ENCODE measurements at regions not wholly inside any gene's neighbourhood (a gene's known extent, or its start where the extent isn't known, plus 50 kb on each side); places are given as distances from the start of the nearest gene placed in this dataset.

DNA sequence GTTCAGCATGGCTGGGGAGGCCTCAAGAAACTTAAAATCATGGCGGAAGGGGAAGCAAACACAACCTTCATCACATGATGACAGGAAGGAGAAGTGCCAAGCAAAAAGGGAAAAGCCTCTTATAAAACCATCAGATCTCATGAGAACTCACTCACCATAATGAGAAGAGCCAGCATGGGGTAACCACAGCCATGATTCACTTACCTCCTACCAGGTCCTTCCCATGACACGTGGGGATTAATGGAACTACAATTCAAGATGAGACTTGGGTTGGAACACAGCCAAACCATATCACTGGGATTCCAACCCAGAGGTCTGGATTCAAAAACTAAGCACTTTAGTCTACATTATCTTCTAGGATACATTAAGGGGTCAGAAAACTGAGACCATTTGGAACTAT, 609.6 kb upstream of the SPANXN1 start:
- Histone ChIP-seq H3K4me1 (no peaks in the 10 kb centered on the region), H3K4me3 (no peak overlapping the region), H3K27me3 (no peaks in the 10 kb centered on the region), H3K9me3 (no peaks in the 10 kb centered on the region), H3K27ac (no peak overlapping the region), H3K36me3 (no peaks in the 10 kb centered on the region)
- no peak for TF ChIP-seq POLR2AphosphoS5 (IDR thresholded peaks at IDR 0.05)
- TF ChIP-seq, protein P1, sequence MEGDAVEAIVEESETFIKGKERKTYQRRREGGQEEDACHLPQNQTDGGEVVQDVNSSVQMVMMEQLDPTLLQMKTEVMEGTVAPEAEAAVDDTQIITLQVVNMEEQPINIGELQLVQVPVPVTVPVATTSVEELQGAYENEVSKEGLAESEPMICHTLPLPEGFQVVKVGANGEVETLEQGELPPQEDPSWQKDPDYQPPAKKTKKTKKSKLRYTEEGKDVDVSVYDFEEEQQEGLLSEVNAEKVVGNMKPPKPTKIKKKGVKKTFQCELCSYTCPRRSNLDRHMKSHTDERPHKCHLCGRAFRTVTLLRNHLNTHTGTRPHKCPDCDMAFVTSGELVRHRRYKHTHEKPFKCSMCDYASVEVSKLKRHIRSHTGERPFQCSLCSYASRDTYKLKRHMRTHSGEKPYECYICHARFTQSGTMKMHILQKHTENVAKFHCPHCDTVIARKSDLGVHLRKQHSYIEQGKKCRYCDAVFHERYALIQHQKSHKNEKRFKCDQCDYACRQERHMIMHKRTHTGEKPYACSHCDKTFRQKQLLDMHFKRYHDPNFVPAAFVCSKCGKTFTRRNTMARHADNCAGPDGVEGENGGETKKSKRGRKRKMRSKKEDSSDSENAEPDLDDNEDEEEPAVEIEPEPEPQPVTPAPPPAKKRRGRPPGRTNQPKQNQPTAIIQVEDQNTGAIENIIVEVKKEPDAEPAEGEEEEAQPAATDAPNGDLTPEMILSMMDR (IDR thresholded peaks at IDR 0.05) = no peak
- TF ChIP-seq EP300 (IDR thresholded peaks at IDR 0.05) = no peak
- TF ChIP-seq POLR2A (IDR thresholded peaks at IDR 0.05) = no peak
- DNase-seq = no peak
- intact Hi-C loops (cut with DNase I; ENCODE audit: low total_unique reads) = no loop called here
- WGBS, 5 donors = 86 to 100% (median 92%) methylated on average over 2 of the region's 2 CpGs

DNA sequence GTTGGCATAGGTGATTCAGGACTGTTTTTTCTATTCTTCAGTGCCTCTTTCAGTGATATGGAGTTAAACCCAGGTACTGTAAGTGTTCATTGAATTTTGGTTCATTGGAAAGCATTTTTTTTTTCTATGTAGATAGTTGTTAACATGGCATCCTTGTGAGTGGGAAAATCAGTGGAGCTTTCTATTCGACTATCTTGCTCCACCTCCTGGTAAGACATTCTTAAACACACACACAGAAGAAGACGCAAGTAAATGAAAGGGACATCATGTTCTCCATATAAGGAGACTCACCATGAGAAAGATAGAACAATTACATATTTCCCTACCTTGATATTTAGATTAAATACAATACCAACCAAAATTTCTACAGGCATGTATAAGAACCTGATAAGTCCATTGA, 598.5 kb upstream of the SPANXN1 start:
- 68 to 87% (median 77%) methylated on average over 2 of the region's 2 CpGs for WGBS, 5 donors
- Histone ChIP-seq H3K9me3 (peaks cover 0 to 17% (median 0%) of the 10 kb centered on the region in 4 donors), H3K27me3 (no peaks in the 10 kb centered on the region), H3K27ac (no peak overlapping the region), H3K36me3 (no peaks in the 10 kb centered on the region), H3K4me3 (no peak overlapping the region), H3K4me1 (no peaks in the 10 kb centered on the region)
- no peak for DNase-seq
- TF ChIP-seq, protein P1 (IDR thresholded peaks at IDR 0.05) = no peak
- TF ChIP-seq POLR2A (IDR thresholded peaks at IDR 0.05) (no peak), POLR2AphosphoS5 (IDR thresholded peaks at IDR 0.05) (no peak), EP300 (IDR thresholded peaks at IDR 0.05) (no peak)
- intact Hi-C loops (cut with DNase I; ENCODE audit: low total_unique reads) = no loop called here

DNA sequence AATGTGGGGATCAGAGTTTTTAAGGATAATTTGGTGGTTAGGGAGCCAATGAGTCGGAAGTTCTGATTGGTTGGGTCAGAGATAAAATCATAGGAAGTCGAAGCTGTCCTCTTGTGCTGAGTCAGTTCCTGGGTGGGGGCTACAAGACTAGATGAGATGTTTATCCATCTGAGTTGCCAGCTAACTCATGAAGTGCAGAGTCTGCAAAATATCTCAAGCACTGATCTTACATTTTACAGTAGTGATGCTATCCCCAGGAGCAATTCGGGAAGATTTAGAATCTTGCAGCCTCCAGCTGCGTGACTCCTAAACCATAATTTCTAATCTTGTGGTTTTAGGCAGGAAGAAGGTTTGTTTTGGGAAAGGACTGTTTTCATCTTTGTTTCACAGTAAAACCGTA, 565.8 kb upstream of the SPANXN1 start:
- Histone ChIP-seq H3K36me3 (no peaks in the 10 kb centered on the region), H3K4me1 (no peaks in the 10 kb centered on the region), H3K4me3 (no peak overlapping the region), H3K9me3 (no peaks in the 10 kb centered on the region), H3K27ac (no peak overlapping the region), H3K27me3 (no peaks in the 10 kb centered on the region)
- no peak for DNase-seq
- intact Hi-C loops (cut with DNase I; ENCODE audit: low total_unique reads) = no loop called here
- TF ChIP-seq POLR2A (IDR thresholded peaks at IDR 0.05) (no peak), EP300 (IDR thresholded peaks at IDR 0.05) (no peak), POLR2AphosphoS5 (IDR thresholded peaks at IDR 0.05) (no peak)
- 76 to 85% (median 77%) methylated on average over 5 of the region's 5 CpGs for WGBS, 5 donors

DNA sequence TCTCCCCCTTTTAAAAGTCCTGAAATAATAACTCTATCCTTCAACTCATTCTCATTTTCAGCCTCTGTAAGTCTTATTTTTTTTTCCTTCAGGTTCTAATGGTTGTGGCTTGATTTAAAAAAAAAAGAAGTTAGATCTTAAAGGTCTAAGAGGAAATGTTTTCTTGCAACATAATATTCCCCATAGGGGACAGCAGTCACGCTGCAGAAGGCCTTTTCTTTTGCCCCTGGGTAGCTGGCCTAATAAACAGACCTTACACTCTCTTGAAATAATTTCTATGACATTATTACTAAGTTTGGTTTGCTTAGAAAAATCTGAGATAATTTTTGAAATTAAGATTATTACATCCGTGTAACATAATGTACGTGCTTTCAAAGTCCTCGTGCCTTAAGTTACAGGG, 564.1 kb upstream of the SPANXN1 start:
- intact Hi-C loops (cut with DNase I; ENCODE audit: low total_unique reads) = no loop called here

DNA sequence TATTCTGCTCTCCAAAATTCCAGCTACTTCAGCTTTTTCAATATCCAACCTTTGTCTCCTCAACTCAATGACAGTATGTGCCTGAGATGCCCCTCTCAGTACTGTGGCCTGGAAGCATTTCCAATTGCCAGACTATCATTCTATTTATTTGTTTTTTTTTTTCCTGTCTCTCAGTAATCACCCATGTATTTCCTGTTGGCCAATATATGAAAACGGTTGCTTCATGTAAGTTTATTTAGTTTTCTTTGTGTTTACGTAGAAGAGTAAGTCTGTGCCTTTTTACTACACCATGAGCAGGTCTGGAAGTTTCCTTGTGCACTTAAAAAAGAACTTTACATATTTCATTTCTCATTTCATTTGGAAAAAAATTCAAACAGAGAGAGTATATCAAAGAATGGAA, 537.5 kb upstream of the SPANXN1 start:
- no peaks in the 10 kb centered on the region for H3K9me3 ChIP-seq
- no peaks in the 10 kb centered on the region for H3K4me1 ChIP-seq
- DNase-seq = no peak
- H3K36me3 ChIP-seq = no peaks in the 10 kb centered on the region
- H3K4me3 ChIP-seq = no peak overlapping the region
- intact Hi-C loops (cut with DNase I; ENCODE audit: low total_unique reads) = no loop called here
- TF ChIP-seq, protein P1 (IDR thresholded peaks at IDR 0.05) = no peak
- TF ChIP-seq POLR2AphosphoS5 (IDR thresholded peaks at IDR 0.05) (no peak), POLR2A (IDR thresholded peaks at IDR 0.05) (no peak), EP300 (IDR thresholded peaks at IDR 0.05) (no peak)
- 32 to 59% (median 52%) methylated on average over 2 of the region's 2 CpGs for WGBS, 5 donors
- H3K27me3 ChIP-seq = no peaks in the 10 kb centered on the region
- H3K27ac ChIP-seq = no peak overlapping the region

More for the DNA sequence above, 564.1 kb upstream of the SPANXN1 start:
- DNase-seq = no peak
- TF ChIP-seq POLR2AphosphoS5 (IDR thresholded peaks at IDR 0.05) (no peak), POLR2A (IDR thresholded peaks at IDR 0.05) (no peak), EP300 (IDR thresholded peaks at IDR 0.05) (no peak)
- TF ChIP-seq, protein P1 (IDR thresholded peaks at IDR 0.05) = no peak
- Histone ChIP-seq H3K9me3 (no peaks in the 10 kb centered on the region), H3K27ac (no peak overlapping the region), H3K27me3 (no peaks in the 10 kb centered on the region), H3K4me3 (no peak overlapping the region), H3K36me3 (no peaks in the 10 kb centered on the region), H3K4me1 (no peaks in the 10 kb centered on the region)
- 71 to 94% (median 85%) methylated on average over 3 to 4 of the region's 4 CpGs for WGBS, 5 donors

Measured in stomach (tissue), 8 donors.